Fibroblast of upper back skin (primary cell): ENCODE measurements at regions not wholly inside any gene's neighbourhood (a gene's known extent, or its start where the extent isn't known, plus 50 kb on each side); places are given as distances from the start of the nearest gene placed in this dataset.
"Not testable (repeated sequence)": the region's sequence is repeated elsewhere in the genome, so short reads cannot be mapped to it uniquely, and the experiment has no call there.

Experiments used
- DNase-seq: peaks from one replicate; pipeline ENCODE4 v3.0.0-alpha.2; 2013

DNA sequence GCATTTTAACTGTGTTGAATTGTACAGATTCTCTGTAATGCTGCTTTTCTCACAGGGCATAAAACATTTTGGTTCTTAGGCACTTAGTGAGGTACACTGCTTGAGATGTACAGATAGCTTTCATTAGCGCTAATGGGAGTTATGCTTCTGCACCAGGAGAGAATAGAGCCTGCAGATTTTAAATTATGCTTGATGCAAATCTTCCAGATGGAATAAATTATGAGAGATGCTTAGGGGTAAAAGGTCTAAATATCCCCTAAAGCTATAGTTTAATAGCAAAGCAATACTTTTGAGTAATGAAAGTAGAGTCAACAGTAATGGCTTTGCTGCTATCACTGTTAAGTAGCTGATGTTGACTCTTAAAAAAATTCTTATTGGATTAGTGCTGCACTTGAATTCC lies 248.9 kb downstream of the S1PR1 start:
- DNase-seq = no peak

DNA sequence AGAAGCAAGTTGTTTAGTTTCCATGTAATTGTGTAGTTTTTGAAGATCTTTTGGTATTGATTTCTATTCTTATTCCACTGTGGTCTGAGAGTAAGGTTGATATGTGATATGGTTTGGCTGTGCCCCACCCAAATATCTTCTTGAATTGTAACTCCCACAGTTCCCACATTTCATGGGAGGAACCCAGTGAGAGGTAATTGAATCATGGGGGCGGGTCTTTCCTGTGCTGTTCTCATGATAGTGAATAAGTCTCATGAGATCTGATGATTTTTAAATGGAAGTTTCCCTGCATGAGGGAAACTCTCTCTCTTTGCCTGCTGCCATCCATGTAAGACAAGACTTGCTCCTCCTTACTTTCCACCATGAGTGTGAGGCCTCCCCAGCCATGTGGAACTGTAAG lies 255.3 kb downstream of the S1PR1 start:
- not testable (repeated sequence) for DNase-seq

DNA sequence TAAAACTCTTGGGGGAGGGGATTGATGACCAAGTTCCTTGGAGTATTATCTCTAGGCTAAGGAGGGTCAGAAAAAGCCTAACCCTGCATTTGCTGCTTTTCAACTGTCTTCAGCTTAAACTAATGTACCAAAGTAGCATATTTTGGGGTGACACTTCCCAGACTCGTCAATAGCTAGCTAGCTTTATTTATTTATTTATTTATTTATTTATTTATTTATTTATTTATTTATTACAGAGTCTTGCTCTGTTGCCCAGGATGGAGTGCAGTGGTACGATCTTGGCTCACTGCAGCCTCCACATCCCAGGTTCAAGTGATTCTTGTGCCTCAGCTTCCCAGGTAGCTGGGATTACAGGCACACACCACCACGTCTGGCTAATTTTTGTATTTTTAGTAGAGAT lies 257.1 kb downstream of the S1PR1 start:
- not testable (repeated sequence) for DNase-seq

DNA sequence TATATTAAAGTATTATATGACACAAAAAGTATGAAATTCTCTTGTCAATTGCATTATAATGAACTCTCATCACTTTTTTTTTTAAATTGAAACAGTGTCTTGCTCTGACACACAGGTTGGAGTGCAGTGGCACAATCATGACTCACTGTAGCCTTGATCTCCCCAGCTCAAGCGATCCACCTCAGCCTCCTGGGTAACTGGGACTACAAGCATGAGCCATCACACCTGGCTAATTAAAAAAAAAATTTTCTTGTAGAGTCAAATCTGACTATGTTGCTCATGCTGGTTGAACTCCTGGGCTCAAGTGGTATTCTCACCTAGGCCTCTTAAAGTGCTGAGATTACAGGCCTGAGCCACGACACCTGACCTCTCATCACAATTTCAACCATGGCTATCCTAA lies 259.3 kb downstream of the S1PR1 start:
- no peak for DNase-seq

DNA sequence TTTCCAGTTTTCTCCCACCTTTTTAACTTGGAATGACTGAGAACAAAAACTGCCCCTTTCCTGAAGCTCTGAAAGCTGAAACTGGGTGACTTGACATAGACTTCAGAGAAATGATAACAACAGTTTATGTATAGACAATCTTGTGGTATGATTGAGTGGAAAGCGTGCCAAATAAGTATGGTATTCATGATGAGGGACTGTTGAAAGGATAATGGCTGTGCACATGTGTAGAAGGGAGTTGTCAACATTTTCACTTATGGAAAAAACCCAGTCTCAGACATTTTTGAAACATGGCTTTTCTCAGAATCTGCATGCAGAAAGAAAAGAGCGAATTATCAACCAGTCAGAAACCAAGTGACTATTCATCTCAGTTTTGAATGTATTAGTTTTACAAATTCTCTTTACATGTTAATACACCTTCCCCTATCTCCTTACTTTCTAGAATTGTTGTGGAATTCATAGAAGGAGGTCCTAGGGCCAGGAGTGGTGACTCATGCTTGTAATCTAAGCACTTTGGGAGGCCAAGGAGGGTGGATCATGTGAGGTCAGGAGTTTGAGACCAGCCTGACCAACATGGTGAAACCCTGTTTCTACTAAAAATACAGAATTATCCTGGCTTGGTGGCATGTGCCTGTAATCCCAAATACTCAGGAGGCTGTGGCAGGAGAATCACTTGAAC lies 261.2 kb downstream of the S1PR1 start:
- DNase-seq = no peak

DNA sequence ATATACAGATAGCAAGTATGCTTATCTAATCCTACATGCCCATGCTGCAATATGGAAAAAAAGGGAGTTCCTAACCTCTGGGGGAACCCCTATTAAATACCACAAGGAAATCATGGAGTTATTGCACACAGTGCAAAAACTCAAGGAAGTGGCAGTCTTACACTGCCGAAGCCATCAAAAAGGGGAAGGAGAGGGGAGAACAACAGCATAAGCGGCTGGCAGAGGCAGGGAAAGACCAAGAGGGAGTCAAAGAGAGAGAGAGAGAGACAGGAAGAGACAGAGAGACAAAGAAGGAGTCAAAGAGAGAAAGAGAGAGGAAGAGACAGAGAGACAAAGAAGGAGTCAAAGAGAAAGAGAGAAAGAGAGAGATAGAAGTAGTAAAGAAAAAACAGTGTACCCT lies 267.3 kb downstream of the S1PR1 start:
- DNase-seq = not testable (repeated sequence)

DNA sequence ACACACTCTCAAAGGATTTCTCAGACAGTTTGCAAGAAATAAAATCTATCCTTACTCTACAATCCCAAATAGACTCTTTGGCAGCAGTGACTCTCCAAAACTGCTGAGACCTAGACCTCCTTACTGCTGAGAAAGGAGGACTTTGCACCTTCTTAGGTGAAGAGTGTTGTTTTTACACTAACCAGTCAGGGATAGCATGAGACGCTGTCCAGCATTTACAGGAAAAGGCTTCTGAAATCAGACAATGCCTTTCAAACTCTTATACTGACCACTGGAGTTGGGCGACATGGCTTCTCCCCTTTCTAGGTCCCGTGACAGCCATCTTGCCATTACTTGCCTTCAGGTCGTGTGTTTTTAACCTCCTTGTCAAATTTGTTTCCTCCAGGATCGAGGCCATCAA lies 268.4 kb downstream of the S1PR1 start:
- DNase-seq = not testable (repeated sequence)

DNA sequence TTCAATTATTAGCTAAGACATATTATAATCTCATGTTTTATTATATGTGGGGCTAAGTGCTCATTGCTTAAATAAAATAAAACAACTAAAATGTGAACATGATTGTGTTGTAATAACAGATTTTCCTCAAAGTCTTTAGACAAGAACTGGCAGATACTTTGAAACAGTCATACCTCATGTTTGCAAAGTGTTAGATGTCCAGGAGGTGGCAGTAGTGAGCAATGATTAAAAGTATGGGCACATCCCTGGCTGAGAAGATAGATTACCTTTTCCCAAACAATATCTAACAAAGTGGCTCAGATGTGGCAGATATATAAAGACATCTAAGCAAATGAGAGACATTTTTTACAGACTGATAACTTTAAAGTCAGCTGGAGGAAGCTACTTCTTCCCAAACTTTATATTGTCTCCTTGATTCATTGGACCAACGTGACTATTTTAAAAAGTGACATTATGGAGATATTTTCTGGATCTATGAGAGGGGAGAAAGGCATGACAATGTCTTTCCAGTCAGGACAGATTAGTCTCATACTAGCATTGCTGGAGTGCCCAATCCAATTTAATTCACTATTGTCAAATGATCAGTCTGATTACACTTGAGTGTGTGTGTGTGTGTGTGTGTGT lies 269.8 kb downstream of the S1PR1 start:
- DNase-seq = peak; percentile 42

DNA sequence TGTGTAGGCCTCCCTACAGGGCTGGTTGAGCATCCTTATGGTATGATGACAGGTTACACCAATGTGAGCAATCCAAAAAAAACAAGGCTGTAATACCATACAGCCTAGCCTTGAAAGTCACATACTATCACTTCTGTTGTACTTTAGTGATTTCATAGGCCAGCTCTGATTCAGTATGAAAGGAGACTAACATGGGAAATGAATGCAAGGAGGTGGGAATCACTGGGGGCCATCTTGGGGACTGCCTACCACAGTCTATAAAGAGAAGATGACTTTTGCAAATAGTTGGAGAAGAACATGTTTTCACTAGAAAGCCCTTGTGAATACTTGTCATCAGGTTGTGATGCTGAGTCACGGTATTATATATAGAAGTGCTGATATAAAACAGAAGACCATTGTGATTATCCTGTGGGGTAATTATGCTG lies 270.7 kb downstream of the S1PR1 start:
- peak; percentile 44 for DNase-seq

DNA sequence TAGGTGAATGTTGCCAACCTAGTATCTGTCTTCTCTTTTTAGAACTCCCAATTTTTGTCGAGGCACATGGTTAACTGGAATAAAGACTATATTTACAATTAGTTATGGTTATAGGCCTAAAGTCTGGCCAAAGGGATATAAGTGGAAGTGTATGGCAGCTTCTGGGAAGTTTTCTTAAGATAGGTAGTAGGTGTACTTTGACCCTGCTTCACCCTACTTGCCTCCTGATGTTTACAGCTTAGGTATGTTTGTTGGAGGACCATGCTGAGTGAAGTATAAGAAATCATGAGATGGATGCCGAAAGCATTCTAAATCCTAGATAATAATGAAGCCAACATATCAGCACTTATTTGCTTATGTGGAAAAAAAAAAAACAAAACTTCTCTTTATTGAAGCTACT lies 272.1 kb downstream of the S1PR1 start:
- DNase-seq = no peak

DNA sequence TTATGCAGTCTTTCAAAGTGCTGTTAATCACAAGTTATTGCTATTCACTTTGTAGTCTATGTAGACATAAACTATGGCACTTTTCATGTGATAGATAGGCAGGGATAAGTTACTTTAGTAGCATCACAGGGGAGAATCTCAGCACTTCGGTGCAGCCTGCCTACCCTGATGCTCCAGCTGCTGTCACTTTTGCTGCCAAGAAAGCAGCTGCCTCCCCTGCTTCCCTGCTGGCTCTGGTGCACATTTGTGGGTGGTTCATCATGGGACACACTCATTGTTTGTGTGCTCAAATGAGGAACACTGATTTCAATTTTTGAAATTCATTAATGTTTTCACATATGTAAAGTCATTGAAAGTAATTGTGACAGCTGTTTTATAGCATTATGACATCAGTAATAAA lies 272.6 kb downstream of the S1PR1 start:
- DNase-seq = no peak

DNA sequence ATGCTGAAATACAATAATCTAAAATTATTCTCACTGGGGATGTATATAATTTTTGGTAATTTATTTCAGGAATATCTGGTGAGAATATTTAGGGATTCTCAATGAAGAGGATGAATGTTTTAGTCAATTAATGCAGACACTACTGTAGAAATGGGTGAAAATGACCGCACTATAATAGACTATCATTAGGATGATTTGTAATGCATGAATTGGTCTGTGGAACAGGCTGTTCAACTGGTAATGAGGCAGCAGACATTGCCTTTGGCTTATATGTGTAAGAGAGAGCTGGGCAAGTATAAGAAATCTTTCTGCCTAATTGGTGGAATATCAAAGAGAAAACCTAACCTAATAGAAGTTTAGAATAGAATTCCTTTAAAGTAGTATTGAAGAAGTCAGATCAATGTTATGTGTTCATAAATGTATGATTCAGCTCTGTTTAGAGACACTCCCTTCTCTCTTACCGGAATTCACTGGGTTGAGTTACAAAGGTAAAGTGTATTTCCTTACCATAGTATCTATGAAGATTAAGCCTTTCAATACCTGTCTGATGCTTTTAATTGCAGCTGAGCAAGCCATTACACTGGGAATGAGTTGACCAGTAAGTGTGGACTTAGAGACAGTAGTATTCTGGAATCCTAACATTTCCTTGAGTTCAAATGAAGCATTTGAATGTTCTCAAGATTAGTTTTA lies 274.5 kb downstream of the S1PR1 start:
- DNase-seq = no peak

DNA sequence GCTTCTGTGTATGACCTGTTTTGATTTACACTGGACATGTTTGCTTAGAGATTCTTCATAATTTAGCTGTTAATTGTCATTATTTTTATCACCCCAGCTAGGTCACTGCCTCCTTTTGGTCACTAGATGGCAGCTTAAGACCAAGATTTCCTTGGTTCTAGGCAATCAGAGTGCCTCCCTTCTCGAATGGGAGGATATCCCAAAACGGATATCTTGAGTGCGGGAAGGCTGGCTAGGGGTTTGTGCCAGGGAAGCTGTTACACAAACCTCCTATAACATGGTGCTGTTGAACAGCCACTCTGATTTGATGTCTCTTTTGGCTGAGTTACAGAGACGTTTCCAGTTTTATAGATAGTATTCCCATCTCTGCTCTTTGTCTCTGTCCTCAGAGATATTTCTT lies 283.5 kb downstream of the S1PR1 start:
- DNase-seq = peak; percentile 38

DNA sequence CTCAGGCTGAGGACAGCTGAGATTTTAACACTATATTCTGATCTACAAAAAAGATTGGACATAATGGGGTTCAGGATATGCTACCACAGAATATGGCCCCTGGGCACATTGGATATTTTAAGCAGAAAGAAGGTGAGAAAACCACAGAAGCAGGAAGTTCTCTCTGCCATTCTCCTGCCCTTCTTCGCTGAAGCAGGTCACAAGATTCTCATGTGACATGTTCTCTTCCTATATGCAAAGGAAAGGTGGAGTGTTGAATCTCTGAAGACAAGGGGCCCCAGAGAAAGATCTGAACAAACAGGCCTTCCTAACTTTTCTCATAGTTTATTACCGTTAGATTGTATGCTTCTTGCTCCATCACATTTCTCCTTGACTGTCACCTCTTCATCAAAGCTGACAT lies 285.7 kb downstream of the S1PR1 start:
- DNase-seq = no peak

DNA sequence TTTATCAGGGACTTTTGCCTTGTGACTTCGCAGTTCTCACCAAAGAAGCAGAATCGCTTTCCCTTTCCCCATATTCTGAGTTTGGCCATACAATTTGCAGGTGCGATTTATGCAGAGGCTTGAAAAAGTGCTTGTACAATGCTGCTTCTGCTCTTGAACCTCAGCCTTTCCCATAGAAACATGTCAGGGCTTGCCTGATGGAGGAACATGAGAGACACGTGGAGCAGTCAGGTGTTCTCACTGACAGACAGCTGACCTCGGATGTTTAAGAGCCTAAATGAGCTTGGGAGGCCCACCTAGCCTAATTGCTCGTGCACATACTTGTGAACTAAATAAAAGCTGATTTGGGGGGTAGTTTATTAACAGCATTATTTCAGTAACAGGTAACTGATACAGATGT lies 290.0 kb downstream of the S1PR1 start:
- DNase-seq = no peak

DNA sequence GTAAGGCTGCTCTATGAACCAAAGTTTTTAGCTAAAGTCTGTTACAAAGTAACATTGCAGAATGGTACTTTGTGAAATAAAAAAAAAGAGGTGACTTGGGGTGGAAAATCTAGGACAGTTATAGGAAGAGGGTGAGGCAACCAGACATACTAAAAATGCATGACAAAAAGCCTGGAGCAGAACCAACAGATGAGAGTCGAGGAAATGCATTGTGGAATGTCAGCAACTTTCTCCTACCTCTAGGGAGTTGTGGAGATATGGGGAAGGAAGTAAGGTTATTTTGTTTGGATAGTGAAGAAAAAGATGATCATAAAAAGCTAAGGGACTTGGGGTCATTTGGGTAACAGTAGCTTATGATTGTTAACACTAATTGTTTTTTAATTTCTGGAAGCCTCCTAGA lies 295.6 kb downstream of the S1PR1 start:
- peak; percentile 14 for DNase-seq

DNA sequence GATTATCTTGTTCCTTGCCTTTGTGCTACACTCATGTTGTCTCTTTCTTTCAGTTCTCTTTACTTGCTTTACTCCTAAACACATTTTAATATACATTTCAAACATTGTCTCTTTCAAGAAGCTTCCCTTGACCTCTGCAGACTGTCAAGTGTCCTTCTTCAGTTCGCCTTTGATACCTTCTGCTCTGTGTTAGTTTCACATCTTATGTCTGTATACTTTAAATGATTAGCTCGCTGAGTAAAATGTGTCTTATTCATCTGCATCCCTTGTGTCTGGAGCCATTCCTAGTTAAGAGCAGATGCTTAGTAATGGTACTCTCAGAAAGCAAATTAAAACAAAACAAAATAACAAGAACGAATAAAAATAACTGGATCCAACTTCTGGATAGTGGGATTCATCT lies 303.3 kb downstream of the S1PR1 start:
- no peak for DNase-seq

DNA sequence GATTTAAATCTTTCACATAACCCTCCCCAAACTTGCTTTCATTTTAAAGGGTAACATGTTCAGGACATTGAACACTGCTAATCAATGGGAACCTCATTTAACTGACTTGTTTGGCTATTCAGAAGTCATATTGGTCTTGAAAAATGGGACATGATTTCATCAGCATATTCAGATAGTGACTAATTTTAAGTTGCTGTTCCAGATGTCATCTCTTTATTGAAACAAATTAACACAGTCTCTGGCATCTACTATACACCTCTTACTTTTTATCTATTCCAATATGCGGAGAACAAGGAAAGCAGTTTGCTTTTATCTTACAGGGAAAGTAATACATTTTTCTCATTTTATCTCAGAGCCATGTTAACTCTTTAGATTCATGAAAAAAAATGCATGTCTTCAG lies 310.1 kb downstream of the S1PR1 start:
- DNase-seq = no peak

DNA sequence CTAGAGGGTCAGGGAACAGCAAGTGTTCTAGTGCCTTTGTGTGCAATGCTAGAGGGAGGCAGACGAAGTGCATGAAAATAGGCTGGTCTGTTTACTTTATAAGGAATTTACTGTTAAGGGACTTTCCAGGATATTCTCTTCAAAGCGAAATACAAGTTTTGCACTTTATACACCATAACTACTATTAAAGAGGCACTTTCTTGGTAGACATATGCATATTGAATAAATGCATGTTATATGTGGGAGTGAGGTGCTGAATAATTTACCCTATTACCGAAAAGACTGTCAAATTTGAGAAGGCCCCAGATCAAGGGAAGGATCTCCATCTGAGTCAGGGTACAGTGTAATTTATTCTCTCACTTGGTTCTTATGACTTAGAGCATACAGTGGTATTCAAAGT lies 310.5 kb downstream of the S1PR1 start:
- DNase-seq = no peak

DNA sequence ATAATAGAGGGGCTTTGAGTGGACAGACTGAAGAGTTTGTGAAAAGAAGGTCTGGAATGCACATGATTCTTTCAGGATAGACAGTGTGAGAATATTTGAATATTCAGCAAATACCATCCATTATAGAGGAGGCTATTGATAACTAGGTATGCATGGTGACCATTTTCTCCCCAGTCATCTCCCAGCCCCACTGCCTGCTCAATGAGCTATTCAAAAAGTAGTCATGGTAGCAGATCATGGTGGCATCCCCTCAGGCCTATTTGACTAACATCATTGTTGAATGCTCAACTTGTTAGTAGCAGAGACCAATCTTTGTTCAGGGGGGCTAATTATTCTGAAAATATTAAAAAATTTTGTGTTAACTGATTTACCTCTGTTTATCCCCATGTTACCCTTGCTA lies 311.6 kb downstream of the S1PR1 start:
- DNase-seq = no peak

DNA sequence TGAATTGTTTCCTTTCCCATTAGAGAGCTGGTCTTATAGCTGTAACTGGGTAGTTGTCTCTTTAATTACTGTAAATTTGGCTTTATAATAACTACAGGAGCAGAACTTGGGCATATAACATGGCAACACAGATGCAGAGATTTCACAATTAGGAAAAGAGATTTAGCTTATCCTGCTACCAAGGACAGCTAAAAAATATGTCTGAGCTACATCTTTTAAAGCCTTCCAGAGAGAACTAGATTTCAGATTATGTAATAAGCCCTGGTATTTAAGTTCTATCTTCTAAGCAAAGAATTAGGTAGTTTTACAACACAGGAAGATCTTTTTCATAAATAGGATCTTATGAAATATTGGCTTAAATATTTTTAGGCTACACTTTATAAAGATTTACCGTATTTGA lies 313.8 kb downstream of the S1PR1 start:
- no peak for DNase-seq

DNA sequence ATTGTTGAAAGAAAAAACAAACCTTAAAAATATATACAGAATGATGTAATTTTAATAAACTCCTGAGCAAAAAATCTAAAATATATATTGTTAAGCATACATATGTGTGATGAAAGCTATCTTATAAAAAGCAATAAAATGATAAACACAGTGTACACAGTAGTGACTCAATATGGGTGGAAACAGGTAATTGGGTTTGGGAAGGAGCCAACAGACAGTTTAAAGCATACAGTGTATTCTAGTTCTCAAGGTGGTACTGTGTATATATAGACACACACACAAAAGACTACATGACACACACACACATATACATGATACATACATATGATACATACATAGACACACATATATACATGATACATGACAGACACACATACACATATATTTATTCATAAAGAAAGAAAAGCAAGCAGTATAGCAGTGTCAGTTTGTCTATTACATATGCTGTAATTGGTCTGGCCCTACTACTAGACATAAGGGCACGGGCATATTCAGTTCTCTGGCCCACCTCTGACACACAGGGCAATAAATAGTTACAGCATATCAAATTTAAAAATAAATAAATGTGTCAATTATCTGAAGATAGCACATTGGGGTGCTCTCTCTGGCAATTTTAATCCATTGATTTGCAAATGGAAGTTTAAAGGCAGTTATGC lies 330.2 kb downstream of the S1PR1 start:
- DNase-seq = no peak

DNA sequence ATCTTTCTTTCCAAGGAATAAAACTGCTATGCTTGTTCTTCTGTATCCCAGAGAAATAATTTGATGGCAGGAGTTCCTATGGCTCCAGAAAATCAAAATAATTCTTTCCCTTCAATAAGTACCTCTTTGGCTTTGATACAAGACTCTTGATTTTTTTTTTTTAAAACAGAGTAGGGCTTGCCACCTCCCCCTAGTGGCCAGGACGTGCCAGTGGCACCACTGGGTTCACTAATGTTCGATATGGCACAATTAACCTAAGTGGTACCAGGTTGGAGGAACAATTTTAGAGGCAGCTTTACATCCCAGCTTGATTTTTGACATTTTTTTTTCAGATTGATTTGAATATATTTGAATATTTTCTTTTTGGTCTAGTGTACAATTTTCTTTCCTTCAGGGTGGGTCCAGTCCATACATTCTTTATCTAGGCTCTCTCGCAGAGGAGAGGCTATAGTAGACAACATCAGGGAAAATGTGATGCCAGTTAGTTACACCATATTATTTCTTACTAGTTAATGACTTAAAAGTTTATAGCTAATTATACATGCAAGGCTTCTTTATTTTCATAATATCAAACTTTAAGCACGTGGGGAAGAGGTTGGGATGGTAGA lies 330.9 kb downstream of the S1PR1 start:
- DNase-seq = peak; percentile 26
